ENCODE measurements at regions not wholly inside any gene's neighbourhood (a gene's known extent, or its start where the extent isn't known, plus 50 kb on each side); places are given as distances from the start of the nearest gene placed in this dataset.

GRCh38 chr1:70847013-70847412 is 200.6 kb downstream of the PTGER3 start:
- TF ChIP-seq POLR2A (IDR thresholded peaks at IDR 0.05; ENCODE audit: low read depth, low read length) (no peak), POLR2AphosphoS5 (IDR thresholded peaks at IDR 0.05; ENCODE audit: low read depth, low read length) (no peak)

Measured in GM12891 (cell line).